Renal pelvis (tissue), 1 donor: ENCODE measurements at regions not wholly inside any gene's neighbourhood (a gene's known extent, or its start where the extent isn't known, plus 50 kb on each side); places are given as distances from the start of the nearest gene placed in this dataset.
A peak's percentile ranks its signal among the peaks of the same experiment; 100 is the strongest.

Source experiments
- DNase-seq: peaks from one replicate; pipeline ENCODE4 v3.0.0-alpha.2; 2013

DNA sequence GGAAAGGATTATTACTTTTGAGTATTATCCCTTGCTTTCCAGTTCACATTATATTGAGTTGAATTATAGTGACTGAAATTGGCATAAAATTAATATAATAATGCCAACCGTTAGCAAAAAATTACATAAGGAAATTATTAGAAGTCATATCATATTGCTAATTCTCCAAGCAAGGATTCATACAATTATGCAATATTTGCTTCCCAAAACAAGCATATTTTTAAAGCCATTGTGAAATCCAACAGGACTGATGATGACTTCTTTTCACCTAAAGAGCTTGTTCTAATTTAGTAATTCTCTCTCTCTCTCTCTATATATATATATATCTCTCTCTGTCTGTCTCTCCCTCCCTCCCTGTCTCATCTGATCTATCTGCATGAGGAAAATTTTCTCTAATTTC, 283.5 kb downstream of the DSEL start:
- no peak for DNase-seq

DNA sequence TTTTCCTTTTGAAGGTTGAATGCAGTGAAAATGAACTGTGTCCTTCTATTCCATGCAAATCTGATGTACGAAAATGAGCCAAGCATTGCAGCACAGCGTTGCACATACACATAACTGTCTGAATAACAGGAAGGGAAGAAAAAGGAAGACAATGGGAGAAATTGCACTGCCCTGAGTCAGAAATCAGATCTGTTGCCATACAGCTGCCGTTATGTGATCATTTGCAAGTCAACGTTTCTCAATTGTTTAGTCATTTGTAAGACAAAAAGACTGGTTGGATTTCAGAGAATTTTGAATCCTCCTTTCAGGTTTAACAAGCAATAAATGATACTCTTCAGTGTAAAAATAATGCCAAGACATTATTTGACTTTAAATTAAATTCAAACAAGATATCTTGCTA, 284.1 kb downstream of the DSEL start:
- no peak for DNase-seq

DNA sequence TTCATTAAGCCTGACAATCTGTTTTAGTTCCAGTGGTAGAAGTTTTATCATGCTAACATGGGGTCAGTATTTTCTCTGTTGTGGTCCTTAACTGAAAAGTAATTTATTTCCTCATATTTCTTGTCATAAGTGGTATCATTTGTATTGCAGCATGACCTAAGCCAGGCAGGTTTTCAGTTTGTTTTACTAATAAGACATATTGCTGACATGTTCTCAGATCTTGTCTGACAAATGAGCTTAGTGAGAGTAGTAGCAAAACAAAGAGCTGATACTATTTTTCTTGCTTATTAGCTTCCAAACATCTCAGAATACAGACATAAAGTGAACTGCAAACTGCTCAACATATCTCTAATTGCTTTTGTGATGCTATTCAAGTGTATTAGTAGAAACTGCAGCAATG, 293.6 kb downstream of the DSEL start:
- DNase-seq, result no peak

DNA sequence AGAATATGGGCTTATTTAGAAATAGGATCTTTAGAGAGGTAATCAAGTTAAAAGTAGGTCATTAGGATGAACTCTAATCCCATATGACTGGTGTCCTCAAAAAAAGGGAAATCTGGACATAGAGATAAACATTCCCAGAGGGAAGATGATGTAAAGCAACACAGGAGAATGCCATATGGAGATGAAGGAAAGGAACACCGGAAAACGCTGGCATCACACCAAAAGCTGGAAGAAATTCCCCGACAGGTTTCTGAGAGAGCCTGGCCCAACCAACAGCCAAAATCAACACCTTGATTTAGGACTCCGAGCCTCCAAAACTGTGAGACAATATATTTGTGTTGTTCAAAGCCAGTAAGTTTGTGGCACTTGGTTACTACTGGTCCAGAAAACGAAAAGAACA, 296.7 kb downstream of the DSEL start:
- no peak for DNase-seq

DNA sequence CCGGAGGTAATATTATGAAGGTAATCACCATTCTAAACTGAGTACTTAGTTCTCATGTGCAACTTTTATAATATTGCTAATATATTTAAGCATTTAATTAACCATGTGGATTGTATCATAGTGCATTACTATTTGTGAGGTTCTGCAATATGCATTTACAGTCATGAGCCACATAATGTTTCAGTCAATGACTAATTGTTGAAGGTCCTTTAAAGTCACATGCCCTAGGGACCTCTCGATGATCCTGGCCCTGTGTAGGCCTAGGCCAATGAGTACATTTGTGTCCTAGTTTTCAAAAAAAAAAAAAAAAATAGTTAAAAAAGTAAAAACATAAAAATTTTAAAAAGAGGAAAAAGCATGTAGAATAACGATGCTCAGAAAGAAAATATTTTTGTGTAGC, 298.0 kb downstream of the DSEL start:
- no peak for DNase-seq

DNA sequence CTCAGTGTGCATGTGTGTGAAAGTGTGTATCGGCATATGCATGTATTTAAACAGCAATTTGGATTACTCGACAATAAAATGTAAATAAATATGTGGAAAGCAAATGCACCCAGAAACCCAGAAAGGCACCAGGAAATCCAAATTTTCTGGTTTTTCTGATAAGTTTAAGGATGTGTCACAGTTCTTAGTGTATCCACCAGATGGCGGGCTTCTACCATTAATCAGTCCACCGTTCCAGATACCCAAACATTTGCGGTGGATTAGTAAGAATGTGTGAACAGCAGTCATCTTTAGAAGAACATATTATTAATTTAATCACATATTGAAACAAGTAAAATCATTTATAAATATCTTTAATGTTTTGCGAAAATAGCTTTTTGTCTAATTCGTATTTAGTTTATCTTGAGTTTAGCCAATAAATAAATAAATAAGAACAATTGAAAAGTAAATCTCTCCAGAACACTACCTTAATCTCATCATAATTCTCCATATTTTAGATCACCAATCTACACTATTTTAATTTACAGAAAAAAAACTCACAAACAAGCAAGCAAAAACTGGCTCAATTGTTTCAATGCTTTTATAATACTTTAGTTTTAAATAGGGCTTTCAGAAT, 298.9 kb downstream of the DSEL start:
- peak; percentile 38 for DNase-seq

DNA sequence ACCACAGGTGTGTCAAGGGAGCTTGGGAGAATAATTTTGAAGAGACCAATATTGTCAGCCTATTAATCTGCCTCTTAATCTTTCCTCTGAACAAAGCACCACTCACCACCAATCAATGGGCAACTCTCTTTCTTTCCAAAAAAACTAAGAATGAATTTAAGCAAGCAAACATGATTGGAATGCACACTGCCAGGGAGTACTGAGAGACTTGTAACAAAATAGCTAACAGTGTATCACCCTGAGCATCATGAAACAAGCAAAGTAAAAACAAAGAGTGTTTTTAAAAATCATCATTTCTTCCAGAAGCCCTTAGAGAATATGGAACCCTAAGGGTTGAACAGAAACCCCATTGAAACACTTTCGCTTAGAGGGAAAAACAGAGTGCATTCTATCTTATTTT, 299.7 kb downstream of the DSEL start:
- no peak for DNase-seq

DNA sequence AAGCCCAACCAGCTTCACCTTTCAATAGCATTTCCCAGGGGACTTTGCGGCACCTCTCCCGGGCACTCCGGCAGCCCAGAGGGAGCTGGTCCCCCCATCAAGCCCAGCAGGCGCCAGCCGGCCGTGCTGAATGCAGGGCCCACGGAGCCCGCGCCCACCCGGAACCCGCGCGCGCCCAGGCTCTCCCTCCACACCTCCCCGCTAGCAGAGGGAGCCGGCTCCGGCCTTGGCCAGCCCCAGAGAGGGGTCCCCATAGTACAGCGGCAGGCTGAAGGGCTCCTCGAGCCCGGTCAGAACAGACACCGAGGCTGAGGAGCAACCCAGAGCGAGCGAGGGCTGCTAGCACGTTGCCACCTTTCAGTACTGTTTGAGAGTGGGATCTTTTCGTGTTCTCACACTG, 300.8 kb downstream of the DSEL start:
- DNase-seq, result no peak

DNA sequence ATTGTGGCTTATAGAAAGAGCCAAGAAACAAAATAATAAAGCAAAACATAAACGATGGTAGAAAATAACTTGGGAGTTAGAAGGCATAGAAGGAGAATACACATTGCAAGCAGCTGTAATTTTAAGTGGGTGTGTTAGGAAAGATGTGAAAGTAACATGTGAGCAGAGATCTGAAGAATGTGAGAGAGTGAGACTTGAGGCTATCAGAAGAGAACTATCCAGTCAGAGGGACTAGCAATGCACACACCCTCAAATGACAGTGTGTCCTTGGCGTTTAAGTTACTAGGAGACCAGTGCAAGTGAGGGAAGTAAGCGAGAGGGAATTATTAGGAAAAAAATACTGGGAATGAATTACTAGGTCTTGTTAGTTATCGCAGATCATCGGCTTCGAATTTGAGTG, 304.9 kb downstream of the DSEL start:
- DNase-seq, result no peak

DNA sequence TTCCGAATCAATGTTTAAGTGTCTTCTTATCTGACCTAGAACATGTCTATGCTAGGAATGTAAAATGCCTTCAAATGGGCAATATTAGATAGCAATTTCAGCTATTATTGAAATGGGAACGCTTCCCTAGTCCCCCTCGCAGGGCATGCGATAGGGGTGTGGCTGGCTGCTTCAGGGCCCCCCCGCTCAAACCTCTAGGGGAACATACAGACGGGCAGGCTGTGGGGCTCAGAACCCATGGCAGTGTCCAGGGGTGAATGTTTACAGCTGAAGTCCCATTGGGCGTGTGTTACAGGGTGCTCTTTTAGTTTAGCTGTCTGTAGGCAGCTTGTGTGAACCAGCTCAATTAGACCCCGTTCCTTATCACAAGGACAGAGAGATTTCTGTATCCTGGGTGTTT, 315.9 kb downstream of the DSEL start:
- no peak for DNase-seq

DNA sequence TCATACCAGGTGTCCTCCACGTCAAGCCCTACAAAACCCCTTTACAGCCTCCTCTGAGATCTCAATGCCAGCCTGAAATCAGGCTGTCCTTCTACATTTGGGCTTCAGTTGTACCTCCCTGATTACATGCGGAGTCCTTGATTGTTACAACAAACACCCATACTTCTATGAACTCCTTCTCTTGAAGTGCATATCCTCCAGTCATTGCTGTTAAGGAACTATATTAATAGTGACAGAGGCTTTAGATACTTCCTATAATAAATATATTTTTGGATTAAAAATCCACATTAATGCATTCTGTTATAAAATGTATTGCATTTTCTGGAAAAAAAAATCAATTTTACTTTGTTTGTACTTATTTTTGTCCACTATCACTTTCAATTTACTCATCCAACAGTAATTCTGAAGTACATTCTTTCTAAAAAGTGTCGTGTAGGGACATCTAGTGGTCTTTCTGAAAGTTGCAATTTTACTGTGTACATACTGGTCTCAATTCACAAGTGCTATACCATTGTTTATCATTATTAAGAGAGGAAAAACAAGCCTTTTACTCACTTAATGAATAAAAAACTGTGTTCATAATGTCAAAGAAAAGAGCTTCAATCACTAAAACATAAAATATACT, 316.4 kb downstream of the DSEL start:
- peak; percentile 50 for DNase-seq

DNA sequence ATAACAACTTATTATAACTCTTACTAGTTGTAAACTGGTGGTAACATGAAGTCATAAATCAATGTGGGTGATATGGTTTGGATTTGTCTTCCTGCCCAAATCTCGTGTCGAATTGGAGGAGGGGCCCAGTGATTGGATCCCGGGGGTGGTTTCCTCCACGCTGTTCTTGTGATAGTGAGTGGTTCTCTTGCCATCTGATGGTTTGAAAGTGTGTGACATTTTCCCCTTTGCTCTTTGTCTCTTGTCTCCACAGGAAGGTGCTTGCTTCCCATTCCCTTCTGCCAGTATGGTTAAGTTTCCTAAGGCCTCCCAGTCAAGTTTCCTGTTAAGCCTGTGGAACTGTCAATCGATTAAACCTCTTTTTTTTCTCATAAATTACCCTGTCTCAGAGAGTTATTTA, 321.6 kb downstream of the DSEL start:
- no peak for DNase-seq

DNA sequence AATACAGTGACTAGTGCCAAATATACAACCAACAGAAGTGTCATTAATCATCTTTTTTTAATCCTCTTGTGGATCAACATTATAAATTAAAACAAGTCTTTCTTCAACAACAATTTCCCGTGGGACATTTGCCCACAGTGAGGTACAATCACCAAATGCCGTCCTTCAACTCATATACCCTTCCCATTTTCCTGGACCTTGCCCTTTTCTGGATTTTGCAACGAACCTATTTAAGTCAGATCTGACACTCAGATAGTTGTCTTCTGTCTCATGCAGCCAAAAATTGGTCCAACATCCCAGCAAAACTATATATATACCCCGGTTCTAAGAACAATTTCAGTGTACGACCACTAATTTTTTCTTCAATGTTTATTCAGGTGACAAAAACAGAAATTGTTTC, 324.0 kb downstream of the DSEL start:
- DNase-seq, result no peak

DNA sequence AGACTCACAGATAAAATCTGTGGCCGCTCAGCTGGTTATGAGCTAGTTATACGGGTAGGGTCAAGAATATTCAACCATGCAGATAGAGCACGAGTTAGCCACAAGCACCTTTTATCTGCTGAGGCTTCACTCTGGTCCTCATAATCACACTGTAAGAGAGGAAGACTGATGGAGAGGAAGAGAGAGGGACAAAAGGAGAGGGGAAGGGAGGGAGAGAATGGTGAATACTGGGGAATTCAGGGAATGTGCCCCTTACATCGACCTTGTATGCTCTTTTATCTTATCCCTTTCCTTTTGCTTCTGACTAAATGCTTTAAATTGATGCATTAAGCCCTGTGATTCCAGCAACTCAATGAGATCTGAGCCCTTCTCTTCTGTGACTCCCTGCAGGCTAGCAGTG, 333.1 kb downstream of the DSEL start:
- DNase-seq, result no peak

DNA sequence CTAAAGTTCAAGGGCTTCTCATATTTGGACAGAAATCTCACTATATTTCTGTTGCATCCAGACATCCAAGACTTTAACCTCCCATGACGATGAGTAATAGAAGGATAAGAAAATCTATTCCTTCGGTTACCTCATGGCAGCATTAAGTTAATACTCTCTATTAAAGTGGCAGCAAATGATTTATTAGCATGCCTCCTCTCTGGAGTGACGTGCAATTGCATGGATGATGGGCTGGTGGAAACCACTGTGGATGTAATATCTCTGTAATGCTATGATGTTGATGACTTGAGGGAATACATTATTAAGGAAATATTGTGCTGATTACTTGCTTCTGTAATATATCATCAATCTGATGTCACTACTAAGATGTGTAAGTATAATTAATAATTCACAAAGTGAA, 336.8 kb downstream of the DSEL start:
- no peak for DNase-seq

DNA sequence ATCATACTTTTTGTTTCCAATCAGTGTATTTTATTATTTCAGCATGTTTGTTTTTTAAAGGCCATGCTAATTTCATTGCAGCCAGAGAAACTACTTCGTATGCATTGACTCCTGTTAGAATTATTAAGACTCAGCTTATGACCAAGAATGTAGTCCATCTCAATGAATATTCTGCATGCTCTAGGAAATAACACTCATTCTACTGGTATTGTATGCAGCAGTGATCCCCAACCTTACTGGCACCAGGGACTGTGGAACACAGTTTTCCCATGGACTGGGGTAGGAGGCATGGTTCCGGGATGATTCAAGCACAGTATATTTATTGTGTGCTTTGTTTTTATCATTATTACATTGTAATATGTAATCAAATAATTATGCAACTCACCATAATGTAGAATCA, 356.9 kb downstream of the DSEL start:
- DNase-seq, result no peak

DNA sequence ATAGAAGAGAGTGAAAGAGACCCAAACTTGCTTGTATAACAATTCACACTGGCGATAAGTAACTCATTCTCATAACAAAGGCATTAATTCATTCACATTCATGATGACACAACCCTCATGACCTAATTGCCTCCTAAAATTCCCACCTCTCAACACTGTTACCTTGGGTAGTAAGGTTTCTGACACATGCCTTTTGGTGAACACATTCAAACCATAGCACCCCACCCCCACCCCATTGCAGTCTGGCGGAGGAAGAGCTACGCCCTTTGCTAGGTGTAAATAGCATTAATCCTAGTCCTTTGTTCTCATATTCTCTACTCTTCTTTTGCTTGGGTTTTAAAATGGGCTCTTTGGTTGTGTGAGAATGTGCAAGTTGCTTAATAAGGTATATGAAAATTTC, 361.5 kb downstream of the DSEL start:
- no peak for DNase-seq

DNA sequence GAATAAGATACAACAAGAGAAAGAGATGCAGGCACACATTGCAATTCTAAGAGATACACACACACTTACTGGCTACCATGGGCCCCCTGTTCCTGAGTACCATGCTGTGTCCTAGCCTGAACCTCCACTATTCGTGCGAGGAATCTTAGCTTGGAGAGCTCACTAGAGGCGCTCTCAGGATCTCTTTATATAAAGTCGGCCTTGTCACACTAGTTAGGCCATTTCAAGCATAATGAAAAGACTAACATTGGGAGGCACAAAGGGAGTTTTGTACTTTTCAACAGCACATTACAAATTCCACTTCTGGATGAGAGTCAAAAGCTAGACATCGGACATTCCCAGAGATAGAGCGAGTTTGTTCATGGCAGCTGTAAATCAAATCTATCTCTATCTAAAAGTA, 365.2 kb downstream of the DSEL start:
- no peak for DNase-seq

DNA sequence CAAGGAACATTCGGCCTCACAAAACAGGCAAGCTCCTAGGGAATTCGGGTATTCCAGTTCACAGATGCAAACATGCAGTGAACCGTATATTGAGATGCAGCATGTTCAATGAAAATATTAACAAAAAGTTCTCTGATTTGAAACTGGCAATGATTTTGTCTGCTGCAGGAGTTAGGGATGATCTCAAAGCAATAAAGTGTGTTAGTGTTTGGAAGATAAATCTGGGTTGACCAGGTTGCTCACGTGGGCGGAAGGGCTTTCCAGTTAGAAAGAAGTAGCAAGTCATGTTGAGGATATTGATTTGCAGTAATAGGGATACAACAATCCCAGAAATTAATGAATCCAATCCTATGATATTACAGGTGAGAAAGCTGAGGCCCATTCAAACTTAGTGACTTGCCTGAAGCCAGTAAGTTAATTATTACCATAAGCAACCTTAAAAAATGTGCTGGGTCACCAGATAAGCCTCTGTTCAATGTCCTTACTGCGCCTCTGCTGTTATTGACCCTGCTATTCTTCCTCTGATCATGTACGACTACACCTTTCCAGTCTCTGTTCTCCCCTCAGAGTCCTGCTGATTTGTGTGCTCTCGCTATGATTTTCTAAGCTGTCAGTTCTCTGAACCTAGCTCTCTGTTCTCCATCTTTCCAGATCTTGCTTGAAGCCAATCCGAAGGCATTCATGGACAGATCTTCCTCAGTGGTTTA, 370.8 kb downstream of the DSEL start:
- no peak for DNase-seq

DNA sequence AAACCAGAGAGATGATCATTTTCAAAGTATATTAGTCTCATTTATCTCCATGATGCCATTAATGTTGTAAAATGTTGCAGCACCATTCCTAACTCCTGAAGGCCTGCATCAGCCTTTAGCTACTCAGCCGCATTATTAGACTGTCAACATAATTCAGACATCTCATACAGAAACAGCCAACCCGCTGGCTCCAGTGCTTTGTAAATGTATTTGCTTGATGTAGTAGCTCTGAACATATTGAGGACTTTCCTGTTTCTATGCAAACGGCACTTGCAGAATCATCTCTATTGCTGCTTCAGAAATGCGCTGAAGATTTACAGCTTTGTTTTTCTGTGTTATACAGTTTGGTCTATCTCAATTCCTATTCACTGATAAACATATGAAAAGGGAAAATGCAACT, 372.2 kb downstream of the DSEL start:
- no peak for DNase-seq

DNA sequence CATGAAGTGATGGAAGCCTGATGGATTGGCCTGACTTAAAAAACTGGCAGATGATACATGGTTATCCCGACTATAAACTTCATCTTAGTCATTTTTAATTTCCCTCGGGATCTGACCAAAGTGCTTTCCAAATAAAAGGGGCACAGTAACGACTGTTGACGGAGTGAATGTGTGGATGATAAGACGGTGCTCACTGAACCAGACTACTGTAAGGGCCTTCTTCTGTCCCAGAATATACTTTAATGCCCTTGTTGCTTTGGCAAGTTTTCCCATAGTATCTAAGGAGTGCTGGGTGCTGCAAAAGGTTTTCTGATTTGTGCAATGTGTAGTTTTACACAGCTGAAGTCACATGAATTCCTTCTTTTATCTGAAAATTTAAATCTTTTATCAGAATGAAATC, 373.5 kb downstream of the DSEL start:
- DNase-seq, result no peak

DNA sequence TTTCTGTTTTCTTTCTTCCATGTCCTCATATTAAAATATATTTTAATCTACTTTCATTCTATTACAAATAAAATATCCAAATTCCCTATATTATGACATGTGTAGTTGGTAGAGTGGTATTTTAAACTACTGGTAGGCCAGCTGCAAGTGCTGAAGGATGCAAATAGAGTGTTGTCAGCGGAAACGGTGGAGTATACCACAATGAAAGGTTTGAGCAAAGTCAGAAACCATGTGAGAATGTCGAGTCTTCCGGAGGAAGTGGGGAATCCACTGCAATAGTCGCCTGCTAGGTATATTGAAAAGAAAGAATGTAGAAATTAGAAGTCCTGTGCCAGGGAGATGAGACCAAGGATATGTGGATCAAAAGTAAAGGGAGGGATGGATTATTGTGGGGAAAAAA, 373.9 kb downstream of the DSEL start:
- DNase-seq, result no peak

DNA sequence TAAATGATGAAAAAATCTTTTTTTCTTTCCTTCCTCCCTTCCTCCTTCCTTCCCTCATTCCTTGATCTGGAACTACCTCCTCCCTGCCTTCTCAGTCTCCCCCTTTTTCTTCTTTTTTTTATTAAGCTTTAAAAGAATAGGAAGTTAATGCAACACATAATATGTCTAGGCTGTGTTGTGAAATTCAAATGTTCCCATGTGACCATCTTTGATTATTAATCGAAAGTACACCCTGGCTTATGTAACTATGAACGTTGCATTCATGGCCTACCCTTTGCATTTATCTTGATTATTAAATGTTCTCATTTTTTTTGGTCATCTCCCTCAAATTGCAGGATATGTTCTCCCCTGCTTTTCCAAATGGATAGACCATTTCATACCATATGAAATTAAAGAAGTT, 376.0 kb downstream of the DSEL start:
- DNase-seq, result no peak

DNA sequence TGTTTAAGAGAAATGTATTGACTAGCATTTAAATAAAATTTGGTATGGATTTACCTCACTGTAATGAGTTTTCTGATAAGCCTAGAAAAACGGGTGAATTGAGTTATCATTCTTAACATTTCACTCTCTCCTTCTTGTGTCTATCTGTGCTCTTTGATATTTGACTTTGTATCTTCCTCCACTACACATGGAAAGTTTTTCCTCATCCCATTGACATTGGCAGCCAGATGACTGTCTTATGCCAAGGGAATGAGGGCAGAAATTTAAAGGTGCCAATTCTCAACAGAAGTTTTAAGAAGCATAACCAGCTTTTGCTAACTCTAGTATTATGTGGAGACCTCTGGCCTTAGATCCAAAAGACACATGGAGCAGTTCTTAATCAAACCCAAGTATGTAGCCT, 376.6 kb downstream of the DSEL start:
- DNase-seq, result no peak
